ENCODE measurements at regions not wholly inside any gene's neighbourhood (a gene's known extent, or its start where the extent isn't known, plus 50 kb on each side); places are given as distances from the start of the nearest gene placed in this dataset.
A peak's percentile ranks its signal among the peaks of the same experiment; 100 is the strongest.

DNA sequence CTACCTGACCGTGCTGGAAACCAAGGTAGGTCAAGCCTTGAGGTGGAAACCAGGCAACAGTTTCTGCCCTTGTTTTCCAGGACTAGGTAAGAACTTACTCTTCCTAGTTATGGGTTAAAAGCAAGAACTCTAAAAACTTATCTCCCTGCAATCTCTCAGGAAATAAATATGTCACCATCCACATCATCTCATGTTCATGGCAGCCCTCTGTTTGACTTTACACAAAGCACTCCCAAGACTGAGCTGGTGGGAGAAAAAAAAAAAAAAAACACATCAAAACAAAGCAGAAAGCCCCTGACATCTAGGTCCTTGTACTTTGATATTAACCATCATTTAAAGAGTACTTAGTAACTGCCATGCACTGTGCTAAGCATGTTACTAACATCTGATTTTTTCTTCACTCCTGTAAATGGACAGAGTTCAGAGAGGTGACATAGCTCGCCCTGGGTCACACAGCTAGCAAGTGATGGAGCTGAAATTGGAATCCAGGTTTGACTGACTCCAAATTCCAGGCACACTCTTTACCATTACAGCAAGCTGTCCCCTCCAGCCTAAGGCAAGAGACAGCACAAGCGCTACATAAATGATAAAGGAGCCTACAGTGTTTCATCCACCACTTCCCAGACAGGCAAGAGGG, 102.8 kb upstream of the NOCT start:
- Histone ChIP-seq H3K36me3 (ENCODE audit: control insufficient read depth, insufficient read depth, low read length) (no peaks in the 10 kb centered on the region), H3K9ac (no peak overlapping the region), H3K4me1 (peaks cover 49% of the 10 kb centered on the region), H3K79me2 (no peaks in the 10 kb centered on the region), H2AFZ (peak overlapping the region; percentile 55), H3K27ac (peak overlapping the region; percentile 100), H3K9me3 (ENCODE audit: control insufficient read depth, low read length) (no peaks in the 10 kb centered on the region), H3K4me3 (ENCODE audit: low read depth, low read length) (no peak overlapping the region), H3K27me3 (ENCODE audit: control insufficient read depth, insufficient read depth, low read length) (no peaks in the 10 kb centered on the region), H3K4me2 (ENCODE audit: low read length) (peak overlapping the region; percentile 16)
- TF ChIP-seq, protein P1, sequence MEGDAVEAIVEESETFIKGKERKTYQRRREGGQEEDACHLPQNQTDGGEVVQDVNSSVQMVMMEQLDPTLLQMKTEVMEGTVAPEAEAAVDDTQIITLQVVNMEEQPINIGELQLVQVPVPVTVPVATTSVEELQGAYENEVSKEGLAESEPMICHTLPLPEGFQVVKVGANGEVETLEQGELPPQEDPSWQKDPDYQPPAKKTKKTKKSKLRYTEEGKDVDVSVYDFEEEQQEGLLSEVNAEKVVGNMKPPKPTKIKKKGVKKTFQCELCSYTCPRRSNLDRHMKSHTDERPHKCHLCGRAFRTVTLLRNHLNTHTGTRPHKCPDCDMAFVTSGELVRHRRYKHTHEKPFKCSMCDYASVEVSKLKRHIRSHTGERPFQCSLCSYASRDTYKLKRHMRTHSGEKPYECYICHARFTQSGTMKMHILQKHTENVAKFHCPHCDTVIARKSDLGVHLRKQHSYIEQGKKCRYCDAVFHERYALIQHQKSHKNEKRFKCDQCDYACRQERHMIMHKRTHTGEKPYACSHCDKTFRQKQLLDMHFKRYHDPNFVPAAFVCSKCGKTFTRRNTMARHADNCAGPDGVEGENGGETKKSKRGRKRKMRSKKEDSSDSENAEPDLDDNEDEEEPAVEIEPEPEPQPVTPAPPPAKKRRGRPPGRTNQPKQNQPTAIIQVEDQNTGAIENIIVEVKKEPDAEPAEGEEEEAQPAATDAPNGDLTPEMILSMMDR (IDR thresholded peaks at IDR 0.05), result no peak

DNA sequence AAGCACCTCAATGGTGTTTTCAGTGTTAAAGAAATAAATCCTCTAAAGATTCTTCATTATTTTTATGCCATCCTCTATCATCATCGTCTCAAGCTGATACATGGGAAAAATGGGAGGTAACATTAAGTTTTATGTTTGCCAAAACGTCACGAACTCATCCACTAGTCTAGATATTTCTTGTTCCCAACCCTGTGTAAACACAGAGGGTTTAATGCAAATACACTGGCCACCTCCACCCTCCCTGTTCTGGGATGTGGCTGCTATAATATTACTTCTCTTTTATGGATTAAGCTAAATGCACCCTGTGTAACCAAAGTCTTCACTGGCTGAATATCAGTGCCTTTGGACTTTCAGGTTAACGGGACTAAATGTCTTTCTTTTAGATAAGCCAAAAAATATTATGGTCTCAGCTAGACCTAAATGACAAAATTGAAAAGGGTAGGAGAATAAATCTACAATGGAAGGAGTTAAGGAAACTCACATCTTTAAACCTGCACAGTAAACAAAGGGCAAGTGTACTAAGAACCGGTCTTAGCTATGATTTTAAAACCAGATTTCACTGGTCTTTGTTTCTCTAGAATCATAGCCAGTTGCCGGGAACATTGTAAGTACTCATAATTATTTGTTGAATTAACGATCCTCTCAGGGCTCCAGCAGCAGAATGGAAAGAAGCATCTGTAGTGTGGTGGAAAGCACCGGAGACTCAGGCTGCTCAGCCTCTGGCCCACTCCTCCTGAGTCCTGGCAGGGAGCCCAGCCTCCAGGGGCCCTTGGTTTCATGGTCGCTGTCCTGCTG, 103.5 kb upstream of the NOCT start:
- peak overlapping the region; percentile 100 for H3K27ac ChIP-seq
- no peak overlapping the region for H3K9ac ChIP-seq

DNA sequence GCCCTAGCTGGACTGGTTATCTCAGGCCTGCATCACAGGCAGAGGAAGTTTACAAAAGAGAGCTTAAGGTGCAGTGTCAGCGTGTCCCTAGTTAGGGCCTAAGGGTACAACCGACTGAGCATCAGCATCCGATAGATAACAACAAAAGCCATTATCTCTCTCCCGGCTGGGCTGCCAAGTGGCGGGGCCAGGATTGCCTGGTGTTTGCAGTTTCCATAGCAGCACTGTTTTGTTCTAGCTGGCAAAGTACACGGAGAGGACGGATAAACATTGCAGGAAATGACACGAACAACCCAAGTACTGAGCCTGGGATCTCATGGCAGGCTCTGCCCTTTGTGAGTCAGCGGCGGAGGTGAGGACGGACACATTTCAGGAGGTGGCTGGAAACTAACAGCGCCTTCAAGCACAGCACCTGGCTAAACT, 104.7 kb upstream of the NOCT start:
- no peaks in the 10 kb centered on the region for H3K36me3 ChIP-seq (ENCODE audit: control insufficient read depth, insufficient read depth, low read length)
- H3K4me3 ChIP-seq (ENCODE audit: low read depth, low read length), result peak overlapping the region; percentile 24
- peaks cover 45% of the 10 kb centered on the region for H3K4me1 ChIP-seq
- no peaks in the 10 kb centered on the region for H3K79me2 ChIP-seq
- TF ChIP-seq, protein P1 (IDR thresholded peaks at IDR 0.05), result no peak
- no peaks in the 10 kb centered on the region for H3K9me3 ChIP-seq (ENCODE audit: control insufficient read depth, low read length)
- no peaks in the 10 kb centered on the region for H3K27me3 ChIP-seq (ENCODE audit: control insufficient read depth, insufficient read depth, low read length)
- peak overlapping the region; percentile 100 for H3K27ac ChIP-seq
- peak overlapping the region; percentile 55 for H2AFZ ChIP-seq
- peak overlapping the region; percentile 65 for H3K4me2 ChIP-seq (ENCODE audit: low read length)
- peak overlapping the region; percentile 29 for H3K9ac ChIP-seq

More for the DNA sequence above, 103.5 kb upstream of the NOCT start:
- H3K36me3 ChIP-seq (ENCODE audit: control insufficient read depth, insufficient read depth, low read length), result no peaks in the 10 kb centered on the region
- no peaks in the 10 kb centered on the region for H3K9me3 ChIP-seq (ENCODE audit: control insufficient read depth, low read length)
- H3K4me3 ChIP-seq (ENCODE audit: low read depth, low read length), result no peak overlapping the region
- peaks cover 52% of the 10 kb centered on the region for H3K4me1 ChIP-seq
- H2AFZ ChIP-seq, result peak overlapping the region; percentile 55
- H3K4me2 ChIP-seq (ENCODE audit: low read length), result peak overlapping the region; percentile 65
- H3K27me3 ChIP-seq (ENCODE audit: control insufficient read depth, insufficient read depth, low read length), result no peaks in the 10 kb centered on the region
- TF ChIP-seq, protein P1 (IDR thresholded peaks at IDR 0.05), result no peak
- H3K79me2 ChIP-seq, result no peaks in the 10 kb centered on the region

DNA sequence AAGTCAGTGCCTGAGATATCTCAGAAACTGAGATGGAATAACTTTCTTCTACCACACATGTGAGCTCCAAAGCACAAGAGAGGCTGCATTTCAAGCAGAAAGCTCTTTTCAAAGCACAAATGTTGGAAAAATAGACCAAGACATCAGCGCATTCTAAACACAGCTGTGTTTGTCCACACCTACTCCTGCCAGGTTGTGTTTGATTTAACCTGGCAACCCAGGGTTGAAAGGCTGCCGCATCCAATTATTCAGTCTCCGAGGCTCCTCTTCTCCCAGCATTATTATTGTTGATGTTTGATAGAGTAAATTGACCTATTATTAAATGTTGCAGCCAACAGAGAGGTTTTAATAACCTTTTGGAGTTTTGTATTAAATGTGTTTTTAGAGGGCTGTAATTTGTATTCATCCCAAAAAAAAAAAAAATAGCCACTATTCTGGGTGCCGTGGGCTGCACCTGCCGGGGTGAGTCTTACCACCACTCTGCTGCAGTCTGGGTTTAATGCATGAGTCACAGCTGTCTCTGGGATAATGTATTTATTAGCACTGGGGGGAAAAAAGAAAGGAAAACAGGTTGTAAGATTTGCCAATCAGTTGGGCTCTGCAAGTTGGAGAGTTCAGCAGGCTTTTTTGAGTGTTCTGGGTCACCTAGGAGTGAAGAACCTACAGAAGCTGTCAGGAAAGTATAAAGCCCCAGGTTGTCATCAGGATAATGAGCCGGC, 105.2 kb upstream of the NOCT start:
- H3K4me3 ChIP-seq (ENCODE audit: low read depth, low read length), result peak overlapping the region; percentile 24

More for the DNA sequence above, 105.2 kb upstream of the NOCT start:
- H3K36me3 ChIP-seq (ENCODE audit: control insufficient read depth, insufficient read depth, low read length), result no peaks in the 10 kb centered on the region
- H3K4me1 ChIP-seq, result peaks cover 45% of the 10 kb centered on the region
- no peak overlapping the region for H3K9ac ChIP-seq
- peak overlapping the region; percentile 100 for H3K27ac ChIP-seq
- H3K4me2 ChIP-seq (ENCODE audit: low read length), result peak overlapping the region; percentile 65
- TF ChIP-seq, protein P1 (IDR thresholded peaks at IDR 0.05), result no peak
- H3K9me3 ChIP-seq (ENCODE audit: control insufficient read depth, low read length), result no peaks in the 10 kb centered on the region
- H2AFZ ChIP-seq, result peak overlapping the region; percentile 69
- no peaks in the 10 kb centered on the region for H3K27me3 ChIP-seq (ENCODE audit: control insufficient read depth, insufficient read depth, low read length)
- no peaks in the 10 kb centered on the region for H3K79me2 ChIP-seq

Measured in parathyroid adenoma (tissue), 2 donors.